ENCODE measurements at regions not wholly inside any gene's neighbourhood (a gene's known extent, or its start where the extent isn't known, plus 50 kb on each side); places are given as distances from the start of the nearest gene placed in this dataset.
A peak's percentile ranks its signal among the peaks of the same experiment; 100 is the strongest.

GRCh38 chr4:82223715-82224114, 150.1 kb downstream of the HNRNPD start:
- TF ChIP-seq EP300 (IDR thresholded peaks at IDR 0.05) (no peak), CTCF (IDR thresholded peaks at IDR 0.05) (no peak), POLR2AphosphoS5 (IDR thresholded peaks at IDR 0.05) (no peak), POLR2A (IDR thresholded peaks at IDR 0.05) (no peak)
- H3K4me1 ChIP-seq, result no peaks in the 10 kb centered on the region
- WGBS, 5 donors, result 20 to 36% (median 27%) methylated on average over 4 of the region's 4 CpGs
- intact Hi-C loops (cut with DNase I; ENCODE audit: low total_unique reads), result no loop called here
- no peak overlapping the region for H3K27ac ChIP-seq
- H3K4me3 ChIP-seq, result no peak overlapping the region
- peak in 1 of 2 donors; percentile 53 for DNase-seq
- H3K27me3 ChIP-seq, result no peaks in the 10 kb centered on the region
- no peaks in the 10 kb centered on the region for H3K36me3 ChIP-seq
- H3K9me3 ChIP-seq, result no peaks in the 10 kb centered on the region

GRCh38 chr4:82219346-82219745, 154.4 kb downstream of the HNRNPD start:
- H3K27me3 ChIP-seq, result no peaks in the 10 kb centered on the region
- intact Hi-C loops (cut with DNase I; ENCODE audit: low total_unique reads), result no loop called here
- DNase-seq, result no peak
- no peaks in the 10 kb centered on the region for H3K9me3 ChIP-seq
- H3K36me3 ChIP-seq, result no peaks in the 10 kb centered on the region
- 52 to 74% (median 61%) methylated on average over 6 of the region's 6 CpGs for WGBS, 5 donors
- TF ChIP-seq POLR2A (IDR thresholded peaks at IDR 0.05) (no peak), EP300 (IDR thresholded peaks at IDR 0.05) (no peak), POLR2AphosphoS5 (IDR thresholded peaks at IDR 0.05) (no peak), CTCF (IDR thresholded peaks at IDR 0.05) (no peak)
- H3K4me3 ChIP-seq, result no peak overlapping the region
- H3K27ac ChIP-seq, result no peak overlapping the region
- H3K4me1 ChIP-seq, result no peaks in the 10 kb centered on the region

GRCh38 chr4:82217986-82218715, 155.6 kb downstream of the HNRNPD start:
- intact Hi-C loops (cut with DNase I; ENCODE audit: low total_unique reads), result no loop called here
- Histone ChIP-seq H3K36me3 (no peaks in the 10 kb centered on the region), H3K27me3 (no peaks in the 10 kb centered on the region), H3K27ac (no peak overlapping the region), H3K4me3 (no peak overlapping the region), H3K4me1 (no peaks in the 10 kb centered on the region), H3K9me3 (no peaks in the 10 kb centered on the region)
- no peak for TF ChIP-seq CTCF (IDR thresholded peaks at IDR 0.05)
- TF ChIP-seq EP300 (IDR thresholded peaks at IDR 0.05), result no peak
- TF ChIP-seq POLR2AphosphoS5 (IDR thresholded peaks at IDR 0.05), result no peak
- TF ChIP-seq POLR2A (IDR thresholded peaks at IDR 0.05), result no peak
- WGBS, 5 donors, result 84 to 91% (median 87%) methylated on average over 3 of the region's 3 CpGs
- DNase-seq, result peak in 1 of 2 donors; percentile 12

- H3K9me3 ChIP-seq, result no peaks in the 10 kb centered on the region
- no peak overlapping the region for H3K27ac ChIP-seq
- no peak overlapping the region for H3K4me3 ChIP-seq
- WGBS, 5 donors, result 86 to 98% (median 95%) methylated on average over 2 of the region's 2 CpGs
- no peak for DNase-seq
- no peak for TF ChIP-seq POLR2A (IDR thresholded peaks at IDR 0.05)
- H3K4me1 ChIP-seq, result no peaks in the 10 kb centered on the region
- H3K36me3 ChIP-seq, result no peaks in the 10 kb centered on the region
- intact Hi-C loops (cut with DNase I; ENCODE audit: low total_unique reads), result no loop called here
- H3K27me3 ChIP-seq, result no peaks in the 10 kb centered on the region
These were observed 157.6 kb downstream of the HNRNPD start for GRCh38 chr4:82216219-82216618.

- Histone ChIP-seq H3K9me3 (no peaks in the 10 kb centered on the region), H3K36me3 (no peaks in the 10 kb centered on the region), H3K27ac (no peak overlapping the region), H3K27me3 (no peaks in the 10 kb centered on the region), H3K4me1 (no peaks in the 10 kb centered on the region), H3K4me3 (no peak overlapping the region)
- intact Hi-C loops (cut with DNase I; ENCODE audit: low total_unique reads), result no loop called here
- no peak for TF ChIP-seq EP300 (IDR thresholded peaks at IDR 0.05)
- no peak for DNase-seq
These were observed 158.0 kb downstream of the HNRNPD start for GRCh38 chr4:82215800-82216199.
